HG03280 (cell line): ENCODE measurements at regions not wholly inside any gene's neighbourhood (a gene's known extent, or its start where the extent isn't known, plus 50 kb on each side); places are given as distances from the start of the nearest gene placed in this dataset.

Experiments
- ATAC-seq: cut with Tn5 transposase; IDR thresholded peaks from one replicate; pipeline ENCODE4 v1.9.1; 2021; ENCODE audit warnings: mild to moderate bottlenecking, moderate library complexity; ENCODE audit not compliant: unreplicated experiment

GRCh38 chr5:121793791-121794190 lies 57.9 kb upstream of the FTMT start:
- ATAC-seq = no peak

GRCh38 chr5:121795511-121795910 lies 56.2 kb upstream of the FTMT start:
- ATAC-seq = no peak

- no peak for ATAC-seq
Observed at GRCh38 chr5:121797681-121798518, 53.8 kb upstream of the FTMT start.
